ENCODE measurements at regions not wholly inside any gene's neighbourhood (a gene's known extent, or its start where the extent isn't known, plus 50 kb on each side); places are given as distances from the start of the nearest gene placed in this dataset.

- TF ChIP-seq CSDC2 (CRISPR knock-in tag; IDR thresholded peaks at IDR 0.05) (no peak), ISL1 (CRISPR knock-in tag; IDR thresholded peaks at IDR 0.05) (no peak), ZFP30 (CRISPR knock-in tag; IDR thresholded peaks at IDR 0.05) (no peak)
These were observed 253.3 kb downstream of the TJP1 start for GRCh38 chr15:29568840-29569532.

Data from SK-N-SH treated with all-trans-retinoic acid at 6 μM for 48 hours (cell line).